ENCODE measurements at regions not wholly inside any gene's neighbourhood (a gene's known extent, or its start where the extent isn't known, plus 50 kb on each side); places are given as distances from the start of the nearest gene placed in this dataset.

GRCh38 chr21:35520856-35521255 is 471.8 kb upstream of the RUNX1 start:
- no peak overlapping the region for H3K27ac ChIP-seq (ENCODE audit: extremely low read depth, low read depth, low read length)
- H3K36me3 ChIP-seq (ENCODE audit: control insufficient read depth in 2 of 2, insufficient read depth in 1 of 2, low read length in 2 of 2): no peaks in the 10 kb centered on the region
- H3K4me1 ChIP-seq (ENCODE audit: control insufficient read depth, insufficient read depth, low read length): no peaks in the 10 kb centered on the region
- ChIA-PET CTCF (interaction anchor here (0.5 to 0.7 kb wide), 2 partner anchors 226 to 319 kb away, joined by 3 read pairs; no protein-coding TSS in a partner anchor), POLR2A (no interaction called here)
- no peaks in the 10 kb centered on the region for H3K9me3 ChIP-seq (ENCODE audit: control insufficient read depth, insufficient read depth, low read depth, low read length)
- H3K4me3 ChIP-seq (ENCODE audit: low read depth, low read length): no peak overlapping the region
- no peak for TF ChIP-seq ZFHX2 (tag by site-specific recombination; conservative IDR thresholded peaks at IDR 0.05)
- TF ChIP-seq ZNF580 (tag by site-specific recombination; IDR thresholded peaks at IDR 0.05): no peak
- TF ChIP-seq ZNF555 (tag by site-specific recombination; conservative IDR thresholded peaks at IDR 0.05): no peak
- TF ChIP-seq HOXC10 (CRISPR knock-in tag; IDR thresholded peaks at IDR 0.05): no peak
- no peak for TF ChIP-seq YY1 (tag by site-specific recombination; IDR thresholded peaks at IDR 0.05)
- TF ChIP-seq ZSCAN16 (tag by site-specific recombination; IDR thresholded peaks at IDR 0.05): no peak

GRCh38 chr21:35520302-35520701 is 471.2 kb upstream of the RUNX1 start:
- Histone ChIP-seq H3K4me3 (ENCODE audit: low read depth, low read length) (no peak overlapping the region), H3K36me3 (ENCODE audit: control insufficient read depth in 2 of 2, insufficient read depth in 1 of 2, low read length in 2 of 2) (no peaks in the 10 kb centered on the region), H3K9me3 (ENCODE audit: control insufficient read depth, insufficient read depth, low read depth, low read length) (no peaks in the 10 kb centered on the region), H3K4me1 (ENCODE audit: control insufficient read depth, insufficient read depth, low read length) (no peaks in the 10 kb centered on the region), H3K27ac (ENCODE audit: extremely low read depth, low read depth, low read length) (no peak overlapping the region)
- ChIA-PET CTCF (interaction anchor here (0.6 to 1.0 kb wide), 2 partner anchors 314 to 828 kb away, joined by 3 read pairs; no protein-coding TSS in a partner anchor), POLR2A (no interaction called here)
- no peak for TF ChIP-seq ZNF391 (tag by site-specific recombination; IDR thresholded peaks at IDR 0.05; ENCODE audit: borderline replicate concordance, low read depth)
- no peak for TF ChIP-seq BCL6B (tag by site-specific recombination; IDR thresholded peaks at IDR 0.05)
- TF ChIP-seq ZNF624 (tag by site-specific recombination; IDR thresholded peaks at IDR 0.05): no peak
- TF ChIP-seq ZNF140 (tag by site-specific recombination; IDR thresholded peaks at IDR 0.05): no peak
- no peak for TF ChIP-seq CTCF (tag by site-specific recombination; IDR thresholded peaks at IDR 0.05)
- no peak for TF ChIP-seq ZNF248 (tag by site-specific recombination; IDR thresholded peaks at IDR 0.05)
- no peak for TF ChIP-seq ZNF501 (tag by site-specific recombination; IDR thresholded peaks at IDR 0.05)
- no peak for TF ChIP-seq ZNF791 (tag by site-specific recombination; IDR thresholded peaks at IDR 0.05)
- no peak for TF ChIP-seq ZNF239 (tag by site-specific recombination; IDR thresholded peaks at IDR 0.05)
- TF ChIP-seq ZNF645 (tag by site-specific recombination; IDR thresholded peaks at IDR 0.05): no peak
- no peak for TF ChIP-seq ATF2 (tag by site-specific recombination; IDR thresholded peaks at IDR 0.05; ENCODE audit: low read depth)
- TF ChIP-seq ZNF138 (tag by site-specific recombination; IDR thresholded peaks at IDR 0.05; ENCODE audit: borderline replicate concordance): no peak
- no peak for TF ChIP-seq ZNF280C (tag by site-specific recombination; IDR thresholded peaks at IDR 0.05)
- TF ChIP-seq ZNF184 (tag by site-specific recombination; IDR thresholded peaks at IDR 0.05): no peak
- TF ChIP-seq ZNF639 (tag by site-specific recombination; IDR thresholded peaks at IDR 0.05): no peak
- no peak for TF ChIP-seq ZBTB7A (tag by site-specific recombination; IDR thresholded peaks at IDR 0.05; ENCODE audit: low read depth)
- TF ChIP-seq HOXD13 (CRISPR knock-in tag; IDR thresholded peaks at IDR 0.05; ENCODE audit: borderline replicate concordance): no peak
- no peak for TF ChIP-seq ZNF398 (tag by site-specific recombination; IDR thresholded peaks at IDR 0.05)

Data from HEK293 (cell line).